PC-9 (cell line): ENCODE measurements at regions not wholly inside any gene's neighbourhood (a gene's known extent, or its start where the extent isn't known, plus 50 kb on each side); places are given as distances from the start of the nearest gene placed in this dataset.

Experiments used
- CTCF ChIP-seq: fragments of 200-600 bp; sonication (generic); conservative IDR thresholded peaks from 2 replicates; pipeline ENCODE4 v1.6.1; 2017; ENCODE audit warnings: mixed run types, antibody characterized with exemption, mild to moderate bottlenecking, moderate library complexity
- EZH2 ChIP-seq: fragments of 200-600 bp; sonication (generic); IDR thresholded peaks from 2 replicates; pipeline ENCODE4 v1.8.0; 2017; ENCODE audit warnings: antibody characterized with exemption, low read depth

- TF ChIP-seq CTCF (no peak), EZH2 (no peak)
Observed at GRCh38 chr18:50509012-50509411, 50.9 kb upstream of the MAPK4 start.
